OCI-LY7 (cell line): ENCODE measurements at regions not wholly inside any gene's neighbourhood (a gene's known extent, or its start where the extent isn't known, plus 50 kb on each side); places are given as distances from the start of the nearest gene placed in this dataset.

Experiments
- BruUV-seq: library from RNA; stranded (reverse); fragments of 400-500 nt; replicated peaks from 2 replicates; lab custom pipeline; 2021; lab: Mats Ljungman, UMichigan
- CTCF ChIA-PET: fragments of 300-600 bp; sonication (Branson Sonifier 250); formaldehyde crosslinking; loops from one replicate; lab custom pipeline; 2022; ENCODE audit warnings: antibody characterized with exemption; ENCODE audit not compliant: unreplicated experiment; lab: Charles Lee
- POLR2A ChIA-PET: fragments of 300-600 bp; sonication (Branson Sonifier 250); formaldehyde crosslinking; loops from one replicate; lab custom pipeline; 2022; ENCODE audit warnings: antibody characterized with exemption; lab: Charles Lee
- DNase-seq: peaks from one replicate; pipeline ENCODE4 v3.0.0-alpha.2; 2015; ENCODE audit warnings: low spot score
- H2AFZ ChIP-seq: fragments of 200-600 bp; sonication (generic), shearing (Covaris generic); 2 replicates; pipeline ENCODE4 v1.6.1; 2014; ENCODE audit warnings: mild to moderate bottlenecking, antibody characterized with exemption, low read length, moderate library complexity
- H3K27ac ChIP-seq: fragments of 200-600 bp; sonication (generic); 2 replicates; pipeline ENCODE4 v1.5.1; 2014; ENCODE audit warnings: mixed run types, low read depth, mild to moderate bottlenecking, moderate library complexity, low read length, inconsistent platforms; ENCODE audit not compliant: poor library complexity, severe bottlenecking
- H3K36me3 ChIP-seq: fragments of 200-600 bp; sonication (generic); 2 replicates; pipeline ENCODE4 v1.6.1; 2014; ENCODE audit warnings: mild to moderate bottlenecking, antibody characterized with exemption, low read length, moderate library complexity, mixed read lengths; ENCODE audit not compliant: insufficient read depth
- H3K4me1 ChIP-seq: fragments of 200-600 bp; sonication (generic); 2 replicates; pipeline ENCODE4 v1.5.1; 2014; ENCODE audit warnings: mild to moderate bottlenecking, low read length; ENCODE audit not compliant: insufficient read depth, poor library complexity, severe bottlenecking
- H3K4me2 ChIP-seq: fragments of 200-600 bp; sonication (generic); 2 replicates; pipeline ENCODE4 v1.6.1; 2014; ENCODE audit warnings: mild to moderate bottlenecking, low read length
- H3K4me3 ChIP-seq: fragments of 200-600 bp; sonication (generic); 2 replicates; pipeline ENCODE4 v1.5.1; 2014; ENCODE audit warnings: mild to moderate bottlenecking, low read depth, low read length; ENCODE audit not compliant: poor library complexity, severe bottlenecking
- H3K79me2 ChIP-seq: fragments of 200-600 bp; sonication (generic); 2 replicates; pipeline ENCODE4 v1.6.1; 2016; ENCODE audit warnings: low read depth, mild to moderate bottlenecking, low read length, moderate library complexity, mixed read lengths; ENCODE audit not compliant: insufficient read depth
- H3K9me2 ChIP-seq: fragments of 200-600 bp; sonication (generic); 2 replicates; pipeline ENCODE4 v1.6.1; 2016; ENCODE audit warnings: mild to moderate bottlenecking, low read length, mixed read lengths; ENCODE audit not compliant: insufficient read depth
- H3K9me3 ChIP-seq: fragments of 200-600 bp; sonication (generic); 2 replicates; pipeline ENCODE4 v1.6.1; 2014; ENCODE audit warnings: mild to moderate bottlenecking, mixed run types, low read length, mixed read lengths
- H4K20me1 ChIP-seq: fragments of 200-600 bp; sonication (generic); 2 replicates; pipeline ENCODE4 v1.6.1; 2014; ENCODE audit warnings: mild to moderate bottlenecking, antibody characterized with exemption, low read length, moderate library complexity, mixed read lengths; ENCODE audit not compliant: insufficient read depth
- EZH2phosphoT487 ChIP-seq: fragments of 200-600 bp; sonication (generic); IDR thresholded peaks from 2 replicates; pipeline ENCODE4 v1.6.1; 2018; ENCODE audit warnings: low read depth, borderline replicate concordance, mild to moderate bottlenecking, mixed run types, antibody characterized with exemption, low read length, moderate library complexity, mixed read lengths
- intact Hi-C: fragments of 100-400 bp; cut with micrococcal nuclease; formaldehyde crosslinking; loops from one replicate; pipeline ENCODE4 v1.10.0; 2022; ENCODE audit not compliant: unreplicated experiment
- TF ChIP-seq, protein P1 (sequence below): fragments of 200-600 bp; sonication (generic); conservative IDR thresholded peaks from 2 replicates; pipeline ENCODE4 v1.5.1; 2014; ENCODE audit warnings: mild to moderate bottlenecking, antibody characterized with exemption, low read length, moderate library complexity, mixed read lengths

DNA sequence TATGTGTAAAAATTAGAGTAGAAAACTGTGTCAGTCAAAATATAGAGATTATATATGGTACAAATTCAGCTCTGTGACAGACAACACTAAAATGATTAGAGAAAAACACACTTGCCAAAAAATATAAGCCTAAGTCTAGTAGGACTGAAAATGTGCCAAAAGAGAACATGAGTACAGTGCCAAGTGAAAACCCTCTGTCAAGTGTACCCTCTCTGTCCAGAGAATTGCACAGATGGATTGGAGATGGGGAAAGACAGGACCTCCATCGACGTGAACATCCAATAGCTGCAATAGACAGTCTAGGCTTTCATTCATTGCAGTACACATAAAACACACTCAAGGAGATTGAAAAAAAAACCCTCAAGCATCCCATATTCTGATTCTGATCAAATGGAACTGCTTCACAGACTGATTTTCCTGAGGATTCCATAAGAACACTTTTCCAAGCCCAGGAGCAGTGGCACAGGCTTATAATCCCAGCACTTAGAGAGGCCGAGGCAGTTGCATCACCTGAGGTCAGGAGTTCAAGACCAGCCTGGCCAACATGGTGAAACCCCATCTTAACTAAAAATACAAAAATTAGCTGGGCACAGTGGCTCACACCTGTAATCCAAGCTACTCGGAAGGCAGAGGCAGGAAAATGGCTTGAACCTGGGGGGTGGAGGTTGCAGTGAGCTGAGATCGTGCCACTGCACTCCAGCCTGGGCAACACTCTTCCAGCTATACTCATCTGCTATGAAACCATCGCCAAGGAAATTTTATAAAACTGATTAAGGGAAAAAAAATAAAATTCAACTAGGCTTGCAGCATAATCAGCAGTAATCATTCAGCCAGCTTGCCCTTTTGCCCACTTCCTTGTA lies 110.0 kb upstream of the TRIM24 start:
- Histone ChIP-seq H3K27ac (no peak overlapping the region), H3K9me2 (no peaks in the 10 kb centered on the region), H3K9me3 (no peaks in the 10 kb centered on the region), H3K4me1 (no peaks in the 10 kb centered on the region), H3K4me3 (no peak overlapping the region), H3K79me2 (no peaks in the 10 kb centered on the region), H2AFZ (no peak overlapping the region), H3K36me3 (no peaks in the 10 kb centered on the region), H4K20me1 (no peaks in the 10 kb centered on the region), H3K4me2 (no peak overlapping the region)
- POLR2A ChIA-PET = interaction anchor here (0.6 to 0.7 kb wide), 2 partner anchors 15 to 42 kb away, joined by 3 to 5 read pairs; no protein-coding TSS in a partner anchor
- intact Hi-C loops = no loop called here
- no peak for TF ChIP-seq EZH2phosphoT487
- TF ChIP-seq, protein P1, sequence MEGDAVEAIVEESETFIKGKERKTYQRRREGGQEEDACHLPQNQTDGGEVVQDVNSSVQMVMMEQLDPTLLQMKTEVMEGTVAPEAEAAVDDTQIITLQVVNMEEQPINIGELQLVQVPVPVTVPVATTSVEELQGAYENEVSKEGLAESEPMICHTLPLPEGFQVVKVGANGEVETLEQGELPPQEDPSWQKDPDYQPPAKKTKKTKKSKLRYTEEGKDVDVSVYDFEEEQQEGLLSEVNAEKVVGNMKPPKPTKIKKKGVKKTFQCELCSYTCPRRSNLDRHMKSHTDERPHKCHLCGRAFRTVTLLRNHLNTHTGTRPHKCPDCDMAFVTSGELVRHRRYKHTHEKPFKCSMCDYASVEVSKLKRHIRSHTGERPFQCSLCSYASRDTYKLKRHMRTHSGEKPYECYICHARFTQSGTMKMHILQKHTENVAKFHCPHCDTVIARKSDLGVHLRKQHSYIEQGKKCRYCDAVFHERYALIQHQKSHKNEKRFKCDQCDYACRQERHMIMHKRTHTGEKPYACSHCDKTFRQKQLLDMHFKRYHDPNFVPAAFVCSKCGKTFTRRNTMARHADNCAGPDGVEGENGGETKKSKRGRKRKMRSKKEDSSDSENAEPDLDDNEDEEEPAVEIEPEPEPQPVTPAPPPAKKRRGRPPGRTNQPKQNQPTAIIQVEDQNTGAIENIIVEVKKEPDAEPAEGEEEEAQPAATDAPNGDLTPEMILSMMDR = no peak
- no TSS peak for BruUV-seq
- CTCF ChIA-PET = no interaction called here
- DNase-seq = no peak

DNA sequence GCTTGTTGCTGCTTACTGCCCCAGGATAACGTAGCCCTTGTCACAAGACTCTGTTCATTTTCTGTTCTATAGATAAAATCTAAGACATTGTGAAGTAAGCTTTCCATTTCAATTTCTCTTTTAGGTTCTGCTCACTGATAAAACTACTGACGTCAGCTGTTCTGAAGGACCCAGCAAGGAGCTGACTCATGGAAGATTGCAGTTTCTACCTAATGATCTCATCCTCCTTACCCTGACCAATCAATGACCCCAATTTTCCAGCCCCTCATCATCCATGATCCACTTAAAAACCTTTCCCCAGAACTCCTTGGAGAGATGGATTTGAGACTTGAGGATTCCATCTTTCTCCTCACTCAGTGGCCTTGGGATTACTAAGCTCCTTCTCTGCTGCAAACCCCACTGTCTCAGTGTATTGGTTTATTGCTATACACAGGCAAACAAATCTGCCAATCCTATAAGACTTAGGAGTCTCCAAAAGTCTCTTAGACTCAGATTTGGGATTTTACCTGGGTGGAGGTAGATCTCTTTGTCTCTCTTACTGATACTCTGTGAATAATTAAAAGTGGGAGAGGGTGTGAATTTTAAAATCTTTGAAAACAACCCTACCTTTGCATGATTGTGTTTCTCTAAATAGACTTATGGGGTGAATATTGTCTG lies 109.2 kb upstream of the TRIM24 start:
- H3K27ac ChIP-seq = no peak overlapping the region
- H3K9me2 ChIP-seq = no peaks in the 10 kb centered on the region
- no peaks in the 10 kb centered on the region for H4K20me1 ChIP-seq
- no peaks in the 10 kb centered on the region for H3K79me2 ChIP-seq
- CTCF ChIA-PET = no interaction called here
- no TSS peak for BruUV-seq
- no peak overlapping the region for H3K4me3 ChIP-seq
- TF ChIP-seq, protein P1 = no peak
- no peaks in the 10 kb centered on the region for H3K9me3 ChIP-seq
- intact Hi-C loops = no loop called here
- no peaks in the 10 kb centered on the region for H3K4me1 ChIP-seq
- H3K36me3 ChIP-seq = no peaks in the 10 kb centered on the region
- no peak for DNase-seq
- no peak overlapping the region for H3K4me2 ChIP-seq
- H2AFZ ChIP-seq = no peak overlapping the region
- POLR2A ChIA-PET = interaction anchor here (0.6 kb wide), 2 partner anchors 16 to 473 kb away, joined by 4 to 5 read pairs; no protein-coding TSS in a partner anchor
